Astrocyte of the spinal cord (primary cell): ENCODE measurements at regions not wholly inside any gene's neighbourhood (a gene's known extent, or its start where the extent isn't known, plus 50 kb on each side); places are given as distances from the start of the nearest gene placed in this dataset.
"Not testable (repeated sequence)": the region's sequence is repeated elsewhere in the genome, so short reads cannot be mapped to it uniquely, and the experiment has no call there.

Experiments
- DNase-seq: peaks from one replicate; pipeline ENCODE4 v3.0.0; 2011; ENCODE audit warnings: low read depth, low spot score
- H3K4me3 ChIP-seq: 2 replicates; pipeline ENCODE4 v1.5.1; 2011; ENCODE audit warnings: low read depth, mild to moderate bottlenecking, low read length, moderate library complexity
- CTCF ChIP-seq: IDR thresholded peaks from 2 replicates; pipeline ENCODE4 v1.5.1; 2012; ENCODE audit warnings: low read depth, mild to moderate bottlenecking, low read length, inconsistent platforms
- in situ Hi-C: cut with HindIII; loops from 2 replicates; pipeline ENCODE4 v1.10.0; 2017; ENCODE audit warnings: low sequenced_read_pairs

GRCh38 chr9:30928045-30928444, 1456.4 kb upstream of the ACO1 start:
- no peak for DNase-seq
- no peak for TF ChIP-seq CTCF
- in situ Hi-C loops: no loop called here
- H3K4me3 ChIP-seq: no peak overlapping the region

DNA sequence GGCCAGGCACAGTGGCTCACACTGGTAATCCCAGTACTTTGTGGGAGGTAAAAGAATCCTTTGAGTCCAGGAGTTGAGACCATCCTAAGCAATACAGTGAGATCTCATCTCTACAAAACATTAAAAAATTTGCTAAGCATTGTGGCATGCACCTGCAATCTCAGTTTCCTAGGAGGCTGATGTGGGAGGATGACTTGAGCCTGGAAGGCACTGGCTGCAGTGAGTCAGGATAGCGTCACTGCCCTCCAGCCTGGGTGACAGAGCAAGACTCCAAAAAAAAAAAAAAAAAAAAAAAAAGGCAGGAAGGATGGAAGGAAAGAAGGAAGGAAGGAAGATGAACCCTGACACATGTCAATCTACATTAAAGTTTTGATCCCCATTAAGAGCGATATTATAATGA, 1452.2 kb upstream of the ACO1 start:
- peak; percentile 5 for DNase-seq
- no peak overlapping the region for H3K4me3 ChIP-seq
- in situ Hi-C loops: no loop called here
- no peak for TF ChIP-seq CTCF

- in situ Hi-C loops: no loop called here
- no peak for DNase-seq
- no peak overlapping the region for H3K4me3 ChIP-seq
- no peak for TF ChIP-seq CTCF
Measured at GRCh38 chr9:30935730-30936129, 1448.7 kb upstream of the ACO1 start.

DNA sequence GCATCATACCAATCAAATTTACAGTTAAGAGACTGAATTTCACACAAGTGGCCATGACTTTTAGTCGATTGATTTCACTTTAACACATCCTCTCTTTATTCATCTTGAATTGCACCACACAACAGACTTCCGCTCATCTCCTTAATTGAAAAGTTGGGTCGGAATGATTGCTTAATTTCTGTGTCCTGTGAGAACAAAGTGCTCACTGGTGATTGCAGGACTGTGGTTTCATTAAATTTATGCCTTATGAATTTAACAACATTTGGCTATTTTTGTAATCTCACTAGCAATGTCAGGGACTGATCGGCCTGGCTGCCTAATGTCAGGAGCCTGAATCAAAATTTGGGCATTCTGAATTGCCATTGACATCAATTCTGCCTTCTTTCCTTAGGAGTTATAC, 1447.3 kb upstream of the ACO1 start:
- TF ChIP-seq CTCF: no peak
- in situ Hi-C loops: no loop called here

GRCh38 chr9:30942852-30943251, 1441.6 kb upstream of the ACO1 start:
- H3K4me3 ChIP-seq, in situ Hi-C loops, DNase-seq: not testable (repeated sequence)

More for the DNA sequence above, 1447.3 kb upstream of the ACO1 start:
- DNase-seq: no peak
- H3K4me3 ChIP-seq: no peak overlapping the region

DNA sequence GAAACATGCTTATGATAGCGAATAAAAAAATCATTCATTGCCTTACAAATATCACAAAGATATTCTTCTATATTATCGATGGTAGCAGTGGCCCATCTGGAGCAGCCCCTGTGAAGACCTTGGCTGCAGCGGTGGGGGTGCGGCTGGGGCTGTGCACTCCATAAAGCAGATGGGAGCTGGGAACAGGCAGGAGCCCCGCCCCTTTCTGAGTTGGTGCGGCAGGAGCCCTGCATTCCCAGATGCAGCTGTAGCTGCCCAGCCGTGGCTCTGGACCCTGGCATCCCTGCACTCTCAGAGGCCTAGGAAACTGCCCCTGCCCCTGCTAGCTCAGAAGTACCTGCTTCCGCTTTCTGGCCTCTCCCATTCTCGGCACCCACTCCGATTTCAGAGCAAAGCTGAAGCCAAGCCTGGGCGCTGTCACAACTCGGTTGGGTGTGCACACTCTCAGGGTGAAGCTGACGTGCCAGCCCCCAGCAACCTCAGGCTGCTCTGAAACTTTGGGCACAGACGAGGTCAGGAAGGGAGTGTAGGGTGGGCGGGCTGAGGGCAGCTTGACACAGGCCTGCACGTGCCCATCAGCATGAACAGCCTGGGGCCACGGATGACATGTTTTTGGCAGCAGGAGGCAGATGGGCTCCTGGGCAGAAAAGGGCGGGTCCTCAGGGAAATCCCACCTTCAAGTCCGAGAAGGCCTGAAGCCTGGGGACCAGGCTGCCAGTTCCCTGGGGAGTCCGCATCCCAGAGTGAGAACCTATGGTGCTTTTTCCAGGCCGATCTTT, 1440.8 kb upstream of the ACO1 start:
- no peak overlapping the region for H3K4me3 ChIP-seq
- in situ Hi-C loops: no loop called here
- TF ChIP-seq CTCF: no peak
- DNase-seq: no peak

DNA sequence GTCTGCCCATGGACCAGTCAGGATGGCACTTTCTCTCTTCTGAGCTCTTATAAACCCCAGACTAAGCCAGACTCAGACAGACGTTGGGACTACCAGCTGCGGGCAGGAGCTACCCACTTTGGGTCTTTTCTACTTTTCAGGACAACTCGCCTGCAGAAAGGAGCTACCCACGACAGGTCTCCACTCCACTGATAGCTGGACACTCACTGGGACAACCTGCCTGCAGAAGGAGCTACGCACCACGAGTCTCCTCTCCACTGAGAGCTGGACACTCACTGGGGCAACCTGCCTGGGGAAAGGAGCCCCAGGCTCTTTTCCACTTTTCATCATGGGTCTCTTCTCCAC, 1440.2 kb upstream of the ACO1 start:
- no peak for DNase-seq
- H3K4me3 ChIP-seq: no peak overlapping the region
- in situ Hi-C loops: no loop called here
- no peak for TF ChIP-seq CTCF
